HL-60 (cell line): ENCODE measurements at regions not wholly inside any gene's neighbourhood (a gene's known extent, or its start where the extent isn't known, plus 50 kb on each side); places are given as distances from the start of the nearest gene placed in this dataset.

ENCODE experiments used
- DNase-seq, 2 experiments: peaks; one replicate each; pipeline ENCODE4 v3.0.0-alpha.2; 2010 to 2020; ENCODE audit warnings: low read depth in 1 of 2, low spot score in 1 of 2
- H3K27ac ChIP-seq: fragments of 250-450 bp; sonication (Bioruptor Pico); replicated peaks from 2 replicates; pipeline ENCODE4 v1.5.1; 2020; ENCODE audit warnings: mild to moderate bottlenecking, moderate library complexity
- H3K27me3 ChIP-seq: fragments of 250-450 bp; sonication (Bioruptor Pico); 2 replicates; pipeline ENCODE4 v1.5.1; 2021; ENCODE audit warnings: mild to moderate bottlenecking, moderate library complexity; ENCODE audit not compliant: insufficient read depth, poor library complexity, severe bottlenecking
- H3K4me3 ChIP-seq: replicated peaks from 2 replicates; pipeline ENCODE4 v1.5.1; 2011; ENCODE audit warnings: mild to moderate bottlenecking, control low read depth, low read length; ENCODE audit not compliant: insufficient read depth
- GABPA ChIP-seq: IDR thresholded peaks from 2 replicates; pipeline ENCODE4 v1.6.1; 2012; ENCODE audit warnings: low read depth
- POLR2AphosphoS5 ChIP-seq: IDR thresholded peaks from 2 replicates; pipeline ENCODE4 v1.6.1; 2012; ENCODE audit warnings: low read depth
- SPI1 ChIP-seq: IDR thresholded peaks from 2 replicates; pipeline ENCODE4 v1.6.1; 2012; ENCODE audit warnings: low read depth, mild to moderate bottlenecking, borderline replicate concordance
- TF ChIP-seq, protein P1 (sequence below): IDR thresholded peaks from one replicate; pipeline ENCODE4 v1.5.1; 2011; ENCODE audit warnings: low read length, control low read depth, inconsistent platforms; ENCODE audit not compliant: insufficient read depth
- TF ChIP-seq, protein P2 (sequence below): IDR thresholded peaks from 2 replicates; pipeline ENCODE4 v1.6.1; 2012; ENCODE audit warnings: low read depth; ENCODE audit not compliant: insufficient replicate concordance

DNA sequence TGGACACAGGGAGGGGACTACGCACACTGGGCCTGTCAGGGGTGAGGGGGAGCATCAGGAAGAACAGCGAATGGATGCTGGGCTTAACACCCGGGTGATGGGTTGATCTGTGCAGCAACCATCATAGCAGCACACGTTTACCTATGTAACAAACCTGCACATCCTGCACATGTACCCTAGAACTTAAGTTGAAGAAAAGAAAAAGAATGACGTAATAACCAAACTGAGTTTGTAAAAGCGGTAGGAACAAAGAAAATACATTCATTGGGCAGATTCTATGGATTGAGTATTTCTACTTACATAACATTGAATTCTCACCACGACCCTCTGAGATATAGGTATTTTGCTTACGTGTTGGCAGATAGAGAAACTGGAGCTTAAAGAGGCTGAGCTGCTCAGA is 468.4 kb downstream of the TTLL7 start:
- Histone ChIP-seq H3K4me3 (no peak overlapping the region), H3K27me3 (no peaks in the 10 kb centered on the region), H3K27ac (no peak overlapping the region)
- TF ChIP-seq GABPA (no peak), SPI1 (no peak)
- TF ChIP-seq, protein P1, sequence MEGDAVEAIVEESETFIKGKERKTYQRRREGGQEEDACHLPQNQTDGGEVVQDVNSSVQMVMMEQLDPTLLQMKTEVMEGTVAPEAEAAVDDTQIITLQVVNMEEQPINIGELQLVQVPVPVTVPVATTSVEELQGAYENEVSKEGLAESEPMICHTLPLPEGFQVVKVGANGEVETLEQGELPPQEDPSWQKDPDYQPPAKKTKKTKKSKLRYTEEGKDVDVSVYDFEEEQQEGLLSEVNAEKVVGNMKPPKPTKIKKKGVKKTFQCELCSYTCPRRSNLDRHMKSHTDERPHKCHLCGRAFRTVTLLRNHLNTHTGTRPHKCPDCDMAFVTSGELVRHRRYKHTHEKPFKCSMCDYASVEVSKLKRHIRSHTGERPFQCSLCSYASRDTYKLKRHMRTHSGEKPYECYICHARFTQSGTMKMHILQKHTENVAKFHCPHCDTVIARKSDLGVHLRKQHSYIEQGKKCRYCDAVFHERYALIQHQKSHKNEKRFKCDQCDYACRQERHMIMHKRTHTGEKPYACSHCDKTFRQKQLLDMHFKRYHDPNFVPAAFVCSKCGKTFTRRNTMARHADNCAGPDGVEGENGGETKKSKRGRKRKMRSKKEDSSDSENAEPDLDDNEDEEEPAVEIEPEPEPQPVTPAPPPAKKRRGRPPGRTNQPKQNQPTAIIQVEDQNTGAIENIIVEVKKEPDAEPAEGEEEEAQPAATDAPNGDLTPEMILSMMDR, result no peak
- no peak for DNase-seq

DNA sequence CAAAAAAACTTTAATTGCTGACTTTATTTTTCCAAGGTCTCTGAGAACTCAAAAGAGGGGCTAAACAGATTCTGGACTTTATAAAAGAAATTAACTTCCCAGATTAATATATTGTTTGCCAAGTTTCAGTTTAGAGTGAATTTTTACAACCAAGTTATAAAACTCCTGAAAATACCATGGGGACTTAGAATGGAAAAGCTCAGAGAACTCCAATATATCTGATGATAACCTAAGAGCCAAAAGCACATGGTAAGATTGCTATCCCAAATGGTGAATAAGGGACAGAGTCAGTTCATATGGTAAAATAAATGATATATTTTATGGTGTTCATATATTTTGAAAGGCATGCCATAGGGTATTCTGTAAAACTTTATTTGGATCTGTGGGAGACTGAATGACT is 470.9 kb downstream of the TTLL7 start:
- H3K27me3 ChIP-seq, result no peaks in the 10 kb centered on the region
- no peak overlapping the region for H3K27ac ChIP-seq
- TF ChIP-seq SPI1 (no peak), GABPA (no peak), POLR2AphosphoS5 (no peak)
- TF ChIP-seq, protein P2, sequence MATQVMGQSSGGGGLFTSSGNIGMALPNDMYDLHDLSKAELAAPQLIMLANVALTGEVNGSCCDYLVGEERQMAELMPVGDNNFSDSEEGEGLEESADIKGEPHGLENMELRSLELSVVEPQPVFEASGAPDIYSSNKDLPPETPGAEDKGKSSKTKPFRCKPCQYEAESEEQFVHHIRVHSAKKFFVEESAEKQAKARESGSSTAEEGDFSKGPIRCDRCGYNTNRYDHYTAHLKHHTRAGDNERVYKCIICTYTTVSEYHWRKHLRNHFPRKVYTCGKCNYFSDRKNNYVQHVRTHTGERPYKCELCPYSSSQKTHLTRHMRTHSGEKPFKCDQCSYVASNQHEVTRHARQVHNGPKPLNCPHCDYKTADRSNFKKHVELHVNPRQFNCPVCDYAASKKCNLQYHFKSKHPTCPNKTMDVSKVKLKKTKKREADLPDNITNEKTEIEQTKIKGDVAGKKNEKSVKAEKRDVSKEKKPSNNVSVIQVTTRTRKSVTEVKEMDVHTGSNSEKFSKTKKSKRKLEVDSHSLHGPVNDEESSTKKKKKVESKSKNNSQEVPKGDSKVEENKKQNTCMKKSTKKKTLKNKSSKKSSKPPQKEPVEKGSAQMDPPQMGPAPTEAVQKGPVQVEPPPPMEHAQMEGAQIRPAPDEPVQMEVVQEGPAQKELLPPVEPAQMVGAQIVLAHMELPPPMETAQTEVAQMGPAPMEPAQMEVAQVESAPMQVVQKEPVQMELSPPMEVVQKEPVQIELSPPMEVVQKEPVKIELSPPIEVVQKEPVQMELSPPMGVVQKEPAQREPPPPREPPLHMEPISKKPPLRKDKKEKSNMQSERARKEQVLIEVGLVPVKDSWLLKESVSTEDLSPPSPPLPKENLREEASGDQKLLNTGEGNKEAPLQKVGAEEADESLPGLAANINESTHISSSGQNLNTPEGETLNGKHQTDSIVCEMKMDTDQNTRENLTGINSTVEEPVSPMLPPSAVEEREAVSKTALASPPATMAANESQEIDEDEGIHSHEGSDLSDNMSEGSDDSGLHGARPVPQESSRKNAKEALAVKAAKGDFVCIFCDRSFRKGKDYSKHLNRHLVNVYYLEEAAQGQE, result no peak
- TF ChIP-seq, protein P1, result no peak
- H3K4me3 ChIP-seq, result no peak overlapping the region
- DNase-seq, result no peak

DNA sequence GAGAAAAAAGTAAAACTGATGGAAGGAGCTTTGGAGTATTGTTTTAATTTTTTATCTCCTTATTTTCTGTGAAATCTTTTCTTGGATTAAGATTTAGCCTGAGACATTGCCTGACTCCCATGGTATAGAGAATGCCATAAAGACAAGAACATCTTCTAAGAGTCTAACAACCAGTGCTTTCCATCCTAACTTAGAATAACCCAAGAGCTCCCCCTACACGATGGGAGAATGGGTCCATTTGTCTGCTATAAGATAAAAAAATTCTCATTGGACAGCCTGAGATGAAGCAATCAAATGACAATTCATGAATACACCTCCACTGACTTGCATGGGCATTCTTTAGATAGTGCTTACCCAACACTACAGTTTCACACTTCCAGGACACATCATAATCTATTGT is 478.1 kb downstream of the TTLL7 start:
- no peak for DNase-seq
- no peak overlapping the region for H3K27ac ChIP-seq
- H3K4me3 ChIP-seq, result no peak overlapping the region
- H3K27me3 ChIP-seq, result no peaks in the 10 kb centered on the region
- TF ChIP-seq GABPA (no peak), SPI1 (no peak), POLR2AphosphoS5 (no peak)
- TF ChIP-seq, protein P1, result no peak
- TF ChIP-seq, protein P2, result no peak

DNA sequence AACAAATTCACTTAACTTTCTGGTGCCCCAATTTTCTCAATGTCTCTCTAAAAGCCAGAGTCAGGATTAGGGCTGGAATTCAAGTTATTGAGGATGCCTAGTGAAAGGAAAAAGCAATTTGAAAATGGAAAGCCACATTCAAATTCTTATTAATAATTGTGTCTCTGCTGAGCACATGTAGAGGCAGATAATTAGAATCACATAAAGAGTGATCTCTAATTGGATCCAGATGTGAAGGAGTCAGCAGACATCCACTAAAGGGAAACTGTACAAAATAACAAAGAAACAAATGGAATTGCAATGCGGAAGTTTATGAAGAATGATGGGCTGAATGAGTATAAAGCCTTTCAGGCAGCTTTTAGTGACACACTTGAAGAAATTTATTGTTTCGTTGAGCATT is 482.6 kb downstream of the TTLL7 start:
- H3K27ac ChIP-seq, result no peak overlapping the region
- H3K4me3 ChIP-seq, result no peak overlapping the region
- TF ChIP-seq SPI1, result no peak
- TF ChIP-seq GABPA, result no peak
- TF ChIP-seq, protein P1, result no peak
- TF ChIP-seq, protein P2, result no peak
- TF ChIP-seq POLR2AphosphoS5, result no peak
- no peak for DNase-seq
- no peaks in the 10 kb centered on the region for H3K27me3 ChIP-seq
